G401 (cell line): ENCODE measurements at regions not wholly inside any gene's neighbourhood (a gene's known extent, or its start where the extent isn't known, plus 50 kb on each side); places are given as distances from the start of the nearest gene placed in this dataset.
"Not testable (repeated sequence)": the region's sequence is repeated elsewhere in the genome, so short reads cannot be mapped to it uniquely, and the experiment has no call there.

ENCODE experiments used
- DNase-seq: peaks from one replicate; pipeline ENCODE4 v3.0.0-alpha.2; 2015; ENCODE audit warnings: low spot score
- in situ Hi-C: cut with HindIII; loops from 2 replicates; pipeline ENCODE4 v1.10.0; 2016; ENCODE audit warnings: low sequenced_read_pairs, mixed read lengths

DNA sequence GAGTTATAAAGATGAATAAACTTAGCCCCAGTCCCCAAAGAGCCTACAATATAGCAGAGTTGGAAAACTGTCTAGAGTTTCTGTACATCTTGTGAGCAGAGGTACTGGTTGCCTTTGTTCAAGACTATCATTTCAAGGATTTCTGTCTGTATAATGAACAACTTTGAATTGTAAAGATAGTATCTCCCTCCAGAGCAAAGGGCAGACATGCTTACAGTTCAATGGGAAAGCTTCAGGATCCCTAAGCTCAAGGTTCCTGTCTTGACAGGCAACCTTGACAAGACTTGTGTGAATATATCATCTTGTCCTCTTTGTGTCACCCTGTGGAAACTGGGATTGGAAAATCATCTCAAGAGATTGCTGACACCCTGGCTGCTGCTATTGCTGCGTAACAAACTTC, 242.8 kb upstream of the VLDLR start:
- in situ Hi-C loops, result no loop called here

DNA sequence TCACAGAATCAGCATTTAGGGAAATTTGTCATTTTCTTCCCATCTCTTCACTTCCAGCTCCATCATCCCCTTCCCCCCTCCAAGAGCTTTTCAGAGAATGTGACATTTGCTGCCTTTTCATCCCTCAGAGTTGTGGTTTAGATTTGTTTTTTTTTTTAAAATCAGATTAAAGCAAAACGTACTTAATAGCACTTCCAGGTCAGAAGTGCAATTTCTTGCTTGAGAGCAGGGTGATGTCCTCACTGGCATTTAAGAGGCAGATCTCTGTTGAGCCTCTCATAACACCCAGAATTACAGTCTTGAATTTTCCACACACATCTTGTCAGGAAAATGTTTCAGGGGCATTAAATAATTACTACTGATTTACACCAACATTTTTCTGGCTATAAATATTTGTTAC, 236.8 kb upstream of the VLDLR start:
- in situ Hi-C loops, result no loop called here
- no peak for DNase-seq

More for the DNA sequence above, 242.8 kb upstream of the VLDLR start:
- no peak for DNase-seq

DNA sequence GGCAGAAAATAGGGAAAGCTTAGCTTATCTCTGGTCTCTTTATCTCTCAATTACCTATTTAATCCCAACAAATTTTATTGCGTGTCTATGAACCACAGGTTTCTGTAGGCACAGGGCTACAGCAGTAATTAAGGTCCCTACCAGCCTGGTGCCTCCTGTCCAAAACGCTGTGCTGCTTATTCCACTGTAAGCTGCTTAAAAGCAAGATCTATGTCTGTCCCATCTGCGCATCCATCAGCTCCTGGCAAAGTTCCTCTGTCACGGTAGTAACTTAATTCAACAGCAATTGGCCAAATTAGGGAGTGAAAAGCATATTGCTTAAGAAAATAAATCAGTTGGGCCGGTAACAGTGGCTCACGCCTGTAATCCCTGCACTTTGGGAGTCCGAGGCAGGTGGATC, 235.8 kb upstream of the VLDLR start:
- in situ Hi-C loops, result no loop called here
- DNase-seq, result peak; percentile 76

DNA sequence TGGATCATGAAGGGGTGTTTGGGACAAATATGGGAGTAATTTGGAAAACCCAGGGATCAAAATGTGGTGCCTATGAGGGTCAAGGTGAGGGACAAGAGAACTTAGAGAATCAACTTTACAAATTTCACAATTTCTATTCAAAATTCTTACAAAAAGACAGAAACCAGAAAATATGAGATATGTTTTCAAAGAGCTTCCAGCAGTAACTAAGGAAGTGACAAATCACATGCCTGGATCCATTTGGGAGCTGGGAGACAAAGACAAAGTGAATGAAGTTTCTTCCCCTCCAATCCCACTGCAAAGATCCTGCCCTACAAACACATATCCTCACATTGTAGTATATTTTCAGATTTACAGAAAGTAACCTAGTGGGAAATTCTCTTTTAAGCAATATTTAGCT, 235.0 kb upstream of the VLDLR start:
- in situ Hi-C loops, result no loop called here
- no peak for DNase-seq

DNA sequence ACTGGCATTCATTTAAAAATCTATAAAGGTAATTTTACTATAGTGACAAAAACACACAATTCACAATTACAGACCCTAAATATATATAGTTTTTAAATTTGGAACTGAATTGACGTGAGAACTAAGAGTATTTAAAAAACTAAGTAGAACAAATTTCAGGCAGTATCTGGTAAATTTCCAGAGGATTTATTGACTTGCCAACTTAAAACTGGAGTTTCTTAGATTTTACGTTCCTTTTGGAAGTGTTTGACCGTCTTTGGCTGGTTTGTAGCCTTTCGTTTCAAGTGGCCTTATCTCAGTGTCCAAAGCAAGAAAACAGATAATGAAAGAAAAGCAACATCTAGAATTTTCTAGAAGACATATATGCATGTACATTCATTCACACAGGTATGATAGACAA, 234.4 kb upstream of the VLDLR start:
- in situ Hi-C loops, result no loop called here
- no peak for DNase-seq

DNA sequence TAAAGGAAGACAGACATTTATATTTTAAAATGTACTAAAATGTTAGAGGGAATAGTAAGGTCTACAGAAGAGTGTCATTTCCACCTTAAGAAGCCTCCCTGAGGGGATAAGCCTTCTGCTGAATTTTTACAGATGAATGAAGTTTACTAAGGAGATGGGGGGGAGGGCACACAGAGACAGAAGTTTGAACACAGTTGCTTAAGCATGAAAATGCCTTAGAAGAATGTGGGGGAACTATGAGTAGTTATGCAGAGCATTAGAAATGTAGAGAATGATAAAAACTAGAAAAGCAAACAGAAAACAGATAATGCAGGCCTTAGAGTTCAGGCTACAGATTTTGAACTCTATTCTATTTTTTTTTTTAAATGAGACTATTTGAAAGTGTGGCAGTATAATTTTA, 232.2 kb upstream of the VLDLR start:
- in situ Hi-C loops, result no loop called here

DNA sequence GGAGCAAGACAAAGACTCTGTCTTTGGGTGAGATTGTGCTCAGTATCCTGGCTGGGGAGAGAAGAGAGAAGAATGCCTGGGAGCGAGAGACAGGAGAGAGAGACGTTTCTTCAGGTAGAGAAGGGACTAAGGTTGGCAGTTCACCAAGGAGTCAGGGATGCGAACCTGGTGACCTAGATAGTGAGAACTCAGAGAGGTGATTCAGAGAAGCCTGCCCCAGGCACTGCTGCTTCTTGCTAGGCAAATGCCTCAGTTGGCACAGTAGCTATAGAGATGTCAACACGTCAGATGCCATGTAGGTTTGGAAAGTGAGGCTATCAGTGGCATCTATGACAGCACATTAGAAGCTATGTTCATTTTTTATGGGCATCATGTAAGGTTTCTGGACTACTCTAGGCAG, 231.6 kb upstream of the VLDLR start:
- in situ Hi-C loops, result no loop called here
- peak; percentile 48 for DNase-seq

More for the DNA sequence above, 232.2 kb upstream of the VLDLR start:
- no peak for DNase-seq

DNA sequence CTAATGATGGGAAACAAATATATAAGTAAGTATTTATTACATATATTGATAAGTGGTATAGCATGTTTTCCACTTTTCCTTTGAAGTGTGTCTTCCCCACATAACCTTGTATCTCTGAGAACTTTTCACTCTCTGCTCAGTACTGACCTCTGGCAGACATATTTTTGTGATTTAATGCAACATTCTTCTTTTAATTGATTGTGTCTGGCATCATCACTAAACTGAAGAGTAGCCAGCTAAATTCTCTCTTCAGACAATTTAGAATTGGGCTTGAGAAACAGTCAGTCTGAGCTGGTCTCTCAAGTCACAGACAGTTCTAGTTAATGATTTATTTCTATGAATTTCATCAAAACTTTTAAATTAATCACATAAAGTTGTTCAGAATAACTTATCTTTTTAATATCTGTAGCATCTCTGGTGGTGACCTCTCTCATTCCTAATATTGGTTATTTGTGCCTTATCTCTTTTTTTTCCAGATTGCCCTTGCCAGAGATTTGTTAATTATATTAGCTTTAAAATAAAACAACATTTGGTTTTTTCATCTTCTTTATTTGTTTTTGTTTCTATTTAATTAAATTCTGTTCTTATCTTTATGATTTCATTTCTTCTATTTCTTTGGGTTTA, 230.0 kb upstream of the VLDLR start:
- DNase-seq, in situ Hi-C loops: not testable (repeated sequence)

DNA sequence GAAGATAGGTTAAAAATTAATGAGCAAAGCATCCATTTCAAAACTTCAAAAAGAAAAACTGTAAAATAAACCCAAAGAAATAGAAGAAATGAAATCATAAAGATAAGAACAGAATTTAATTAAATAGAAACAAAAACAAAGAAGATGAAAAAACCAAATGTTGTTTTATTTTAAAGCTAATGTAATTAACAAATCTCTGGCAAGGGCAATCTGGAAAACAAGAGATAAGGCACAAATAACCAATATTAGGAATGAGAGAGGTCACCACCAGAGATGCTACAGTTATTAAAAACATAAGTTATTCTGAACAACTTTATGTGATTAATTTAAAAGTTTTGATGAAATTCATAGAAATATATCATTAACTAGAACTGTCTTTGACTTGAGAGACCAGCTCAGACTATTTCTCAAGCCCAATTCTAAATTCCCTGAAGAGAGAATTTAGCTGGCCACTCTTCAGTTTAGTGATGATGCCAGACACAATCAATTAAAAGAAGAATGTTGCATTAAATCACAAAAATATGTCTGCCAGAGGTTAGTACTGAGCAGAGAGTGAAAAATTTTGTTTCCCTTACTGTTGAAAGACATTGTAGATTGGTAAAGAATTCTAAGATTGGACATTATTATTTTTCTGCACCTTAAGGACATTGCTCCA, 227.4 kb upstream of the VLDLR start:
- DNase-seq, in situ Hi-C loops: not testable (repeated sequence)

DNA sequence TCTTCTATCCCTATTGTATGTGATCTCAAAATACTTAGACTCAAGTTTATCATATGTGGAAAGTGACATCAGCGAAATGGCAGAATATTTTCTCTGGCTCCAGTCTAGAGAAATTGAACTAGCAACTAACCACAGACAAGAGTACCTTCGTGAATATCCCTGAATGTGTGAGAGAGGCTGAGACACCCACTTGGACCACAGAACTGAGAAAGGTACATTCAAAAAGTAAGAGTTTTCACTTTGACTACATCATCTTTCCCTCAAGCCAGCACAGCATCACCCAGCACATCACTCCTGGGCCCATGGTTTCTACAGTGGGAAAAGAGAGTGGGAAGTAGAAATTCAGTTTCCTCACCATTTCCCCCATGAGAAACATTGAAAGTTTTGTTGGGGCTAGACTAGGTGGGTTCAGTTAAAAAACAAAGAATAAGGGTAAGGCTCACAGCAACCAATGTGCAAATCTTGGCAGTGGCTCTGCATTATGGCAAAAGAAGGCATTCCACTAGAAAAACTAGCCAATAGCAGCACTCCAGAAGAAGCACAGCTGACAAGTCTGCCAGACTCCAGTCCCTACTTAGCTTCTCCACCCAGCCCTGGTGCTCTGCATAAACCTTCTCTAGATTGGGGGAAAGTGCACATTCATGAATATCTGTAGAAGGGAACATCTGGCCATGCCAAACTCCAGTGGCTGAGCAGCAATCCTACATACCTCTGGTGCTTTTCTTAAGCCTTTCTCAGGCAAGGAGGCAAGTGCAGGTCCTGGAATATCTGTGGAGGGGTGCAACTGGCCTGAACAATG, 225.6 kb upstream of the VLDLR start:
- no peak for DNase-seq
- in situ Hi-C loops, result no loop called here

DNA sequence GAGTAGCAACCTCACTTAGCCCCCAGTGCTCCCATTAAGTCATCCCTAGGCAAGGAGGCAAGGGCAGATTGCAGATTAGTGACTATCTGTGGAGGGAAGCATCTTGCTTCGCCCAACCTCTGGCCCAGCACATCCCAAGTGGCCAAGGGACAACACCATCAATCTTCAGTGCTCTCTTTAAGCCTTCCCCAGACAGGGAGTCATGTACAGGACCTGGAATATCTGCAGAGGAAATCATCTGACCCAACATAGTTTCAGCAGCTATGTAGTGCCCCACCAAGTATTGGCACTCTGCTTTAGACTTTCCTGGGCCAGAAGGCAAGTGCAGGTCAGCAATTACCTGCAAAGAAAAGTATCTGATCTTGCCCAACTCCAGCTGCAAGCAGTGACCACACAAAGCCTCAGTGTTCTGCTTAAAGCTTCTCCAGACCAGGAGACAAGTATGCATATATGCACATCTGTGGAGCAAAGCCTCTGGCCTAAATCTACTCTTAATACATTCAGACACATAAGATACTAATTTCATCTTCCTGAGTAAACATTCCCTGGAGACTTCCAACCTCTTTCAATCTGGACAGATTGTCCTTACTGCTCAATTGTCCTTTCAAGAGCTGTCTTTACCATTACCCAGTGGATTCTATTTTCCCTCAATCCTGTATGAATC, 224.8 kb upstream of the VLDLR start:
- no peak for DNase-seq
- in situ Hi-C loops, result no loop called here

DNA sequence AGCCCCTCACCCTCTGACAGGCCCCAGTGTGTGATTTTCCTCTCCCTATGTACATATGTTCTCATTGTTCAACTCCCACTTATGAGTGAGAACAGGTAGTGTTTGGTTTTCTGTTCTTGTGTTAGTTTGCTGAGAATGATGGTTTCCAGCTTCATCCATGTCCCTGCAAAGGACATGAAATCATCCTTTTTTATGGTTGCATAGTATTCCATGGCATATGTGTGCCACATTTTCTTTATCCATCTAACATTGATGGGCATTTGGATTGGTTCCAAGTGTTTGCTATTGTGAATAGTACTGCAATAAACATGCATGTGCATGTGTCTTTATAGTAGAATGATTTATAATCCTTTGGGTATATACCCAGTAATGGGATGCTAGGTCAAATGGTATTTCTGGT, 223.7 kb upstream of the VLDLR start:
- DNase-seq, in situ Hi-C loops: not testable (repeated sequence)

DNA sequence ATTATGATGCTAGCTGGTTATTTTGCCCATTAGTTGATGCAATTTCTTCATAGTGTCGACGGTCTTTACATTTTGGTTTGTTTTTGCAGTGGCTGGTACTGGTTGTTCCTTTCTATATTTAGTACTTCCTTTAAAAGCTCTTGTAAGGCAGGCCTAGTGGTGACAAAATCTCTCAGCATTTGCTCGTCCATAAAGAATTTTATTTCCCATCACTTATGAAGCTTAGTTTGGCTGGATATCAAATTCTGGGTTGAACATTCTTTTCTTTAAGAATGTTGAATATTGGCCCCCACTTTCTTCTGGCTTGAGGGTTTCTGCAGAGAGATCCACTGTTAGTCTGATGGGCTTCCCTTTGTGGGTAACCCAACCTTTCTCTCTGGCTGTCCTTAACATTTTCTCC, 219.8 kb upstream of the VLDLR start:
- in situ Hi-C loops, DNase-seq: not testable (repeated sequence)

DNA sequence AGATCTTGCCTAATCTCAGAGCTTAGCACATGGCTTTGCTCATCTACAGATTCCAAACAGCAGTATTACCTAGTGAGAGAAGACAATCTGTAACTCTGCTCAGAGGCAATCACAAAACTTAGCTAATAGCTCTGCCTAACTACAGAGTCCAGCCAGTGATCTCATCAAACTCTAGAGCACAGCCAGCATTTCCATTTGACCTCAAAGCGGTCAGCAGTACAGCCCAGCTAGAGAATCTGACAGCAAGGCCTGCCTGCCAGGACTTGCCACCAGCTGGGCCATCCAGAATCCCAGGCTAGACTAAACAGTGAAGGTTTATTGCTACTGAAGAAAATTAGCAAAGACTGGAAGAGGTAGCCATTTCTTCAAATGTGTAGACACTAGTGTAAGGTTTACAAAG, 217.9 kb upstream of the VLDLR start:
- in situ Hi-C loops, result no loop called here

DNA sequence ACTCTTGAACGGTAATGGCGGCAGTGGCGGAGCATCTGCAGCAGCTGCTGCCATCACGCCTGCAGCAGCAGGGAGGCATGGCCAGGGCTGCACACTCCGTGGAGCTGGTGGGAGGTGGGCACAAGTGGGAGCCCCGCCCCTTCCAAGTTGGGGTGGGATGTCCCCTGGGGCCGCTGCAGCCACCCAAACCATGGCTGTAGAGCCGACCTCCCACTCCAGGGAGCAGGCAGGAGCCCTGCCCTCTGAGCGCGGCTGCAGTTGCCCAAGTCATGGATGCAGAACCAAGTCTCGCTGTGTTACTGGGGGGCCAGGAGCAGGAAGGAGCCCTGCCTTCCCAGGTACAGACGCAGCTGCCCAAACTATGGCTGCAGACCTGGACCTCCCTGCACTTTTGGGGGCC, 215.3 kb upstream of the VLDLR start:
- in situ Hi-C loops, result no loop called here
- DNase-seq, result no peak

More for the DNA sequence above, 217.9 kb upstream of the VLDLR start:
- DNase-seq, result no peak

DNA sequence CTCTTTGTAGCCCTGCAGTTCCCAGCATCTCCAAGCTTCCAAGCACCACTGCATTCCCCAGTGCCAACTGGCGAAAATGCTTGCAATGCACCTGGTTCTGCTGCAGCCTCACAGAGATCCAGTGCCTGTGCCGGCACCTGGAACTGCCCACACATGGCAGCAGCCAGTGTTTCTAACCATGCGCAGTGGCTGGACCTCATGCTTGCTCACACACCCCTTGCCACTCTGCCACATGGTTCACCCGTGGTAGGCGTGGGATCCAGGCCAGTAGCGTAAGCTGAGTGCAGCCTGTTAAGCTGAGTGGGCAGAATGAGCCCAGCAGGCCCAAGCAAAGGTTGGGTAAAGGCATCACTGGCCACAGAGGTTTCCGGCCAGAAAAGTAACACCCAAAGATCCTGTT, 214.1 kb upstream of the VLDLR start:
- no peak for DNase-seq
- in situ Hi-C loops, result no loop called here

DNA sequence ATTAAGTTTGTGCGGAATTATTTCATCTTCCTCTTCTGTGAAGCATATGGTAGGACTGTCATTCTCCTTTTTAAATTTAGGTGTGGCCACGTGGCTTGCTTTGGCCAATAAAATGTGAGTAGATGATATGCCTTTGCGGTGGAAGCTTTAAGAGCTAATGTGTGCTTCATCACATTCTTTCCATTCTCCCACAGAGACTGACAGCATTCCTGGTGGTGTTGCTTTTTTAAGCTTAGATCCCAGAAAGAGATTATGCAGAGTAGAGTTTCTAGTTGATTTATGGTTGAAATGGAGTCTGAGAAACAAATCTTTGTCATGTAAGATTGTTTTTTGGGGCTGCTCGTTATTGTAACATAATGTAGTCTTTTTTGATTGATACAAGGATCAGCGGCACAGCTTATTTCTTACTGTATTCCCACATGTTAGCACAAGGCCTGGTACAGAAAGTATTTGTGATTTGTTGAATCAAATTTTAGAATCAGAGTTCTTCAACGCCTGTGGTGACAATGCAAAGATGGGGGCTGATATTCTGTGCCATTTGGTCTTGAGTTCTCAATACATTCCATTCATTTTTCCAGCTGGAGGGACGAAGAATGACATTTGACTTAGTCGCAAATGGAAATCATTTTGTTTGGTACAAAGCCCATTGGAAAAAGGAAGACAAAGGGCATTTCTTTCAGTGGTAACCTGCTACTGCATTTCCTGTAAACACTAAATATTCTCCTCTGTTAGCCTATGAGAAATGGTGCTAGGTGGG, 209.9 kb upstream of the VLDLR start:
- DNase-seq, result no peak
- in situ Hi-C loops, result no loop called here

DNA sequence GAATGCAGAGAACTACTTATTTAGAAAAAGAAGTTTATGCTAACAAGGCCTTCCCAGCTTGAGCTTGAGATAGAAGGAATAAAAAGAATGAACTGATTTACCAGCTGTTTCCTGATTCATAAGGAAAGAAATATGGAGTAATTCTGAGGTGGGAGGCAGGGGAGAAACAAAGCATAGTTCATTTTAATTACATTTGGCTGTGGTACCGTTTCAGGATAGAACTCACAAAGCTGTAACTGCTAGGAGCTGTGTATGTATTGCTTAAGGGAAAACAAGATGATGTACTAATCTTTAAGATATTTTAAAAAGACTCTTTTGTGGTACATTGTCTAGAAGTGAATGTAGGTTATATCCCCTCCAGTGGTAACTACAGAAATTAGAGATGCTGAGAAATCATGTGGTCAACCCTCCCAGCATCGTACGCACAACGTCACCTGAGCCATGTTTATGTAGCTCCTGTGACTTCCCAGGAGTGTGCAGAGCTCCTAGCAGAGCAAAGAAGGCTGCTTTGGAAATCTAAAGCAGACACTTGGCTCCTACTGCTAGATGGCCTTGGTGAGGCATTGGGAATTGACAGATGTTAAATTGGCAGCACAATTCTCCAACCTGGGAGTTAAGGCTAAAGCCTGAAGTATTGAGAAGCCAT, 208.3 kb upstream of the VLDLR start:
- DNase-seq, result no peak
- in situ Hi-C loops, result no loop called here

DNA sequence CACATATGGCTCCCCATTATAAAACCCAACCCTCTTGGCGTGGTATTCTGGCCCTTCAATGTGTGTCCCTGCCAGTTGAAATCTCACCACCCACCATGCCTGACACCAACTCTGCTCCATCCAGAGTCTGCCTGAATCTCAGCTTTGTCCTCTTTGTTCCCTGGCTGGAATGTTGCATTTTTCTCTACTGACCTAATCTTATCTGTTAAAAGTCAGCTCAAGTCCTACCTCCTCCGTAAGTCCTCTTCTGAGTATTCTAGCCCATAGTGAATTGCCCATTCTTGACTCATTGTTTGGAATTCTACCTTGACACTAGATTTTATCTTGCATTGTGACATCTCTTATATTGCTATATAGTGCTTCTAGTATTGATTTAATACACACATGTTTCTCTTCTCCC, 207.1 kb upstream of the VLDLR start:
- no peak for DNase-seq
- in situ Hi-C loops, result no loop called here
